HUDEP-2 (cell line): ENCODE measurements at regions not wholly inside any gene's neighbourhood (a gene's known extent, or its start where the extent isn't known, plus 50 kb on each side); places are given as distances from the start of the nearest gene placed in this dataset.
"Not testable (repeated sequence)": the region's sequence is repeated elsewhere in the genome, so short reads cannot be mapped to it uniquely, and the experiment has no call there.

Source experiments
- DNase-seq, 76 experiments: peaks; one replicate each; lab custom pipeline; 2025; ENCODE audit not compliant: unreplicated experiment in 76 of 76; lab: John Stamatoyannopoulos, UW

DNA sequence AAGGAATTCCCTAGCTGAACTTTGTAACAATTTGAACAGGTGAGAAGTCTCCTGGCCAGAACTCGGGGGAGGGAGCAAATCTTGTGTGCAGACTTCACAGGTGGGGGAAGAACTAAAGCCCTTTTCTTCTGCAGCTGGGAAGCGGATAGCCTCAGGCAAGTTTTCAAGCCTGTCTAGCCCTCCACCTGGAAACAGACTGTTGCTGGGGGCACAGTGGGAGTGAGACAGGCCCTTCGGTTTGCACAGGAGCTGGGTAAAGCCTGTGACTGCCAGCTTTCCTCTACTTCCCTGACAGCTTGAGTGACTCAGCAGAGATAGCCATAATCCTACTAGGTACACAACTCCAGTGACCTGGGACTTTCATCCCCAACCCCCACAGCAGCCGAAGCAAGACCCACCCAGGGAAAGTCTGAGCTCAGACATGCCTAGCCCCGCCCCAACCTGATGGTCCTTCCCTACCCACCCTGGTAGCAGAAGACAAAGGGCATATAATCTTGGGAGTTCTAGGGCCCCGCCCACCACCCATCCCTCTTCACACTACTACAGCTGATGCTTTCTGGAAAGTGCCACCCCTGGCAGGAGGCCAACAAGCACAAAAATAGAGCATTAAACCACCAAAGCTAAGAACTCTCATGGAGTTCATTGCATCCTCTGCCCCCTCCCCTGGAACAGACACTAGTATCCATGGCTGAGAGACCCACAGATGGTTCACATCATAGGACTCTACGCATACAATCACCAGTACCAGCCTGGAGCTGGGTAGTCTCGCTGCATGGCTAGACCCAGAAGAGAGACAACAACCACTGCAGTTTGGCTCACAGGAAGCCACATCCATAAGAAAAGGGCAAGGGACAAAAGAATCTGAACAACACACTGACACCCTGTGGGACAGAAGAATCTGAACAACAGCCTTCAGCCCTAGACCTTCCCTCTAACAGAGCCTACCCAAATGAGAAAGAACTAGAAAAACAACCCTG, 479.0 kb downstream of the RAP2B start:
- DNase-seq, result no peak

DNA sequence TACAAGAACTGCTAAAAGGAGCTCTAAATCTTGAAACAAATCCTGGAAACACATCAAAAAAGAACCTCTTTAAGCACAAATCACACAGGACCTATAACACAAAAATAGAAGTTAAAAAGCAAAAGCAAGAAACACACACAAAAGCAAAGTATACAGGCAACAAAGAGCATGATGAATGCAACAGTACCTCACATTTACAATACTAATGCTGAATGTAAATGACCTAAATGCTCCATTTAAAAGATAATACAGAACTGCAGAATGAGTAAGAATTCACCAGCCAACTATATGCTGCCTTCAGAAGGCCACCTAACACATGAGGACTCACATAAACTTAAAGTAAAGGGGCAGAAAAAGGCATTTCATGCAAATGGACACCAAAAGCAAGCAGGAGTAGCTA, 478.6 kb upstream of the ARHGEF26 start:
- not testable (repeated sequence) for DNase-seq

DNA sequence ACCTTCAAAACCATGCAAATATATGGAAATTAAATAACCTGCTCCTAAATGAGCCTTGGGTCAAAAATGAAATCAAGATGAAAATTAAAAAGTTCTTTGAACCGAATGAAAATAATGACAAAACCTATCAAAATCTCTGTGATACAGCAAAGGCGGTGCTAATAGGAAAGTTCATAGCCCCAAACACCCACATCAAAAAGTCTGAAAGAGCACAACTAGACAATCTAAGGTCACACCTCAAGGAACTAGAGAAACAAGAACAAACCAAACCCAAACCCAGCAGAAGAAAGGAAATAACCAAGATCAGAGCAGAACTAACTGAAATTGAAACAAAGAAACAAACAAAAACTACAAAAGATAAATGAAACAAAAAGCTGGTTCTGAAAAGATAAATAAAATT, 477.7 kb upstream of the ARHGEF26 start:
- not testable (repeated sequence) for DNase-seq

DNA sequence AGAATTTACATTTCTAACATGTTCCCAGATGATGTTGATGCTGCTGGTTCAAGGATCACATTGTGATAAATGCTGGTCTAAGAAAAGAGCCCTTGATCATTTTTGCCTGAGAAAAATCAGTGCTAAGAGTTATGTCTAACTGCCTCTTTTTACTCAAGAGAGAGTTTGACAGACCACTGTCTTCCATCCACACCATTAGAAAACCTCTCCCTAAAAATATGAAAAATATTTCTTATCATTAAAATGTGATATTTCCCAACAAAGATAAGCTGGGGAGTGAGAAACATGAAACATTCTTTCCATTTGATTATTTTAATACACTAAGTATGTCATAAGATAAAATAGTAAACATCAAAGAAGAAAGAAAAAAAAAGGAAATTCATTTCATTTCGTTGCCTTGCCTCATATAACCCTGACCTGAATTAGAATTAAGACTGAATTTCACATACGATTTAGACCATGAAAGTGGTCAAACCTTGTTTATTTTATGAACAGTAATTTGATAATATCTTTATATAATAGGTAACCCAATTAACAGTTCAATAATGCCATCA, 471.8 kb upstream of the ARHGEF26 start:
- DNase-seq, result no peak

DNA sequence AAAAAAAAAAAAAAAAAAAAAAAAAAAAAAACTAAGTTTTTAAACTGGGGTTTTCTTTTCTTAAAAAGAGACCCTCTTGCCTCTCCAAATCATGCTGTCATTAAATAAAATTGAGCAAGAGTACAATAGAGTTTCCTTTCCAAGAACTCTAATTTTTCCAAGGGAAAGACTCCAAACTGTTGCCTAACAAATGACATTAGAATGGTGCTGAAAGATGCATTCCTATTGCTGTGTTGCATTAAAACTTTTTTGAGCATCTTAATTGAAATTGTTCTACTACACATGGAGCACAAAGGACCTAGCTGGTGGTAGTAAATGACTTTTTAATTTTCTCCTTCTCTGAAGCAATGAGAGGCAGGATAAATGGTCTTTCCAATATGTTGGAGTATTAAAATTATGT, 469.1 kb upstream of the ARHGEF26 start:
- no peak for DNase-seq

GRCh38 chr3:153657046-153657445, 464.1 kb upstream of the ARHGEF26 start:
- no peak for DNase-seq

- no peak for DNase-seq
These were observed 463.7 kb upstream of the ARHGEF26 start for GRCh38 chr3:153657461-153657860.

- DNase-seq, result no peak
These were observed 463.1 kb upstream of the ARHGEF26 start for GRCh38 chr3:153658136-153658535.

- no peak for DNase-seq
These were observed 454.0 kb upstream of the ARHGEF26 start for GRCh38 chr3:153666991-153667740.

DNA sequence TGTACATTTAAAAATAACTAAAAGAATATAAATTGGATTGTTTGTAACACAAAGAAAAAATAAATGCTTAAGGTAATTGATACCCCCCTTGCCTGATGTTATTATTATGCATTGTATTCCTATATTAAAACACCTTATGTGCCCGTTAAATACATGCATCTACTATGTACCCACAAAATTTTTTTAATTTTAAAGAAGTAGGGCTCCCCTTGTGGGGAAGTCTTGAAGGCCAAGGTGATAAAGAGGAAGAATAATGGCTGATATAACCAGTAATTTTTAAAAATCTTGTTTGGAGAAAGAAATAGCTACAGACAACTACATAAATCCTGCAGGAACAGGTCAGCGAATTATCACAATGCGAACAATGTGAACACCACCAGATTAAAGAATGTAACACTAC, 451.7 kb upstream of the ARHGEF26 start:
- DNase-seq, result no peak

GRCh38 chr3:153670577-153670976, 450.6 kb upstream of the ARHGEF26 start:
- no peak for DNase-seq

- no peak for DNase-seq
These were observed 447.3 kb upstream of the ARHGEF26 start for GRCh38 chr3:153673853-153674252.

- DNase-seq, result no peak
These were observed 441.5 kb upstream of the ARHGEF26 start for GRCh38 chr3:153679714-153680113.

GRCh38 chr3:153680526-153680925, 440.7 kb upstream of the ARHGEF26 start:
- DNase-seq, result no peak

- DNase-seq, result no peak
These were observed 440.1 kb upstream of the ARHGEF26 start for GRCh38 chr3:153681057-153681456.

- DNase-seq, result no peak
These were observed 432.7 kb upstream of the ARHGEF26 start for GRCh38 chr3:153688301-153689120.

GRCh38 chr3:153693207-153693606, 428.0 kb upstream of the ARHGEF26 start:
- DNase-seq, result no peak

- DNase-seq, result no peak
These were observed 419.1 kb upstream of the ARHGEF26 start for GRCh38 chr3:153702106-153702505.

- DNase-seq, result no peak
These were observed 417.1 kb upstream of the ARHGEF26 start for GRCh38 chr3:153704115-153704514.

DNA sequence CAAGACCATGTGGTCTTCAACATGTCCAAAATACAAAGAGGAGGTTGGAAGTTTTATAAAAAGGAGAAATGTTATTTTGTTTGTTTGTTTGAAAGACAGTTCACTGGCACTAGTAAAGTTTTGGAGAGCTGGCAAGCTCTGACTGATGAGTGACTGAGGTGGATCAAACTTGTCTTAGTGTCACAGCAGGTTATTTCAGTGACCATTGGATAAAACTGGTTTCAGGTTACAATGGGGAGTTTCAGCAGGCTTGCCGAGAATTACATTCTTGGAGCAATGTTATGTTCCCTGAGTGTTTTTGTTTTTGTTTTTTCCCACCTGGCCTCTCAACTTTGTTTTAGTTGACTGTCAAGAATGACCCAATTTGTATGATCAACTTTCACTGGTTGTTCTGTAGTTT, 414.5 kb upstream of the ARHGEF26 start:
- no peak for DNase-seq

DNA sequence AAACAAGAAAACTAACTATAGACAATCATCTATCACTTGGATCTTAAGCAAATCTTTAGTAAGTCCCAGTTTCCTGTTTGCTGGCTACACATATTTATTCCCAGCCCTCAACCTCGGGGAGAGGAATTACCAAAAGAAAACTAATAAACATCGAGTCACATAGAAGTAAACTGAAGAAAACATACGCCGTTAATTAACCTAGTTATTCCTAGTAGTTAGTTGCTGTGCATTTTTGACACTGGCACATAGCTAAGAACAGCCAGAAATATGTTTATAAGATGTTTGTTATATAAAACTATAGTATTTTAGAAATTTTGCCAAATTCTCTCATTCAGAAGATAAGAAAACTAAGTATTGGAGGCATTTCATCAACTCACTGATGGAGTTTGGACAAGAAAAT, 407.2 kb upstream of the ARHGEF26 start:
- DNase-seq, result no peak
